GM21360 (cell line): ENCODE measurements at regions not wholly inside any gene's neighbourhood (a gene's known extent, or its start where the extent isn't known, plus 50 kb on each side); places are given as distances from the start of the nearest gene placed in this dataset.
"Not testable (repeated sequence)": the region's sequence is repeated elsewhere in the genome, so short reads cannot be mapped to it uniquely, and the experiment has no call there.

ENCODE experiments used
- ATAC-seq: cut with Tn5 transposase; IDR thresholded peaks from one replicate; pipeline ENCODE4 v1.9.1; 2021; ENCODE audit warnings: mild to moderate bottlenecking, moderate library complexity; ENCODE audit not compliant: unreplicated experiment

DNA sequence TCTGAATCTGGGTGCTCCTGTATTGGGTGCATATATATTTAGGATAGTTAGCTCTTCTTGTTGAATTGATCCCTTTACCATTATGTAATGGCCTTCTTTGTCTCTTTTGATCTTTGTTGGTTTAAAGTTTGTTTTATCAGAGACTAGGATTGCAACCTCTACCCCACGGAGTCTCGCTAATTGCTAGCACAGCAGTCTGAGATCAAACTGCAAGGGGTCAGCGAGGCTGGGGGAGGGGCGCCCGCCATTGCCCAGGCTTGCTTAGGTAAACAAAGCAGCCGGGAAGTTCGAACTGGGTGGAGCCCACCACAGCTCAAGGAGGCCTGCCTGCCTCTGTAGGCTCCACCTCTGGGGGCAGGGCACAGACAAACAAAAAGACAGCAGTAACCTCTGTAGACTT, 421.8 kb downstream of the CSNK1G3 start:
- not testable (repeated sequence) for ATAC-seq

DNA sequence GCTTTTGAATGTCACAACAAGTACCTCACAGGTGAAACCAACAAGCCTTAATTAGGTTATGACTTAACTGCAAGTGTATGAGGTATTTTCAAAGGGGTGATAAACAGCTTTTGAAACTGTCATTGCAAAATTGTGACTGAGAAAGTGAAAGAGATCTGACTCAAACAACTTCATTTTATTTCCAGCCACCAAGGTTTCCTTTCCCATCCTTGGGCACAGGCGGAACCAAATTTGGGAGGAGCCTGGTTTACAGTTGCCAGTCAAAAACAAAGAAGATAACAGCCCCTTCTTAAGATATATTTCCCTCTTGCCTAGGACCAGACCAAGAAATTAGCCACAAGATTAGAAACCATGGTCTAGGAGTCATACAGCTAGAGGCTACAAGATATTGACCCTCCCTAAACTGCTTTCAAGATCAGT, 417.1 kb downstream of the CSNK1G3 start:
- ATAC-seq: peak; percentile 83

DNA sequence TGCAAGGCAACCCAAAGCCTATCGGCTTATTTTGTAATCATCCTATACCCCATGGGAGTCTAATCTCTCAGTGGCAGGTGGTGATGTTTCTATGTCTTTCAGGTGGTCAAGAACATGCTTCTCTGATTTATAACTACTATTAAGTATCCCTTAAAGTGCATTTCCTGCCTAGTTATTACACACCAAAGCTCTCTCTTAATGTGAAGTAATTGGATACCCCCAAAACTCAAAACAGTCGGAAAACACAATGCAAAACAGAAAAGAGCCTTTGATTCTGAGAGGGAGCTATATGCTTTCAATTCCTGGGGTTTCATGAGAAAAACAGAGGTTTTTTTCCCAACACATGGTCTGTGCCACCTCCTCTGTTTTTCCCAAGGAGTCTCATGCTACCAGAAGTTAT, 416.4 kb downstream of the CSNK1G3 start:
- no peak for ATAC-seq

- no peak for ATAC-seq
These were observed 409.2 kb downstream of the CSNK1G3 start for GRCh38 chr5:123921193-123921592.

- ATAC-seq: no peak
These were observed 404.6 kb downstream of the CSNK1G3 start for GRCh38 chr5:123916345-123917121.

DNA sequence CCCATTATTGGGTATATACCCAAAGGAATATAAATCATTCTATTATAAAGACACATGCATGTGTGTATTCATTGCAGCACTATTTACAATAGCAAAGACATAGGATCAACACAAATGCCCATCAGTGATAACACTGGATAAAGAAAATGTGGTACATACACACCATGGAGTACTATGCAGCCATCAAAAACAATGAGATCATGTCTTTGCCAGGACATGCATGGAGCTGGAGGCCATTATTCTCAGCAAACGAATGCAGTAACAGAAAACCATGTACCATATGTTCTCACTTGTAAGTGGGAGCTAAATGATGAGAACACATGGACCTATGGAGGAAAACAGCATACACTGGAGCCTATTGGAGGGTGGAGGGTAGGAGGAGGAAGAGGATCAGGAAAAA, 402.4 kb downstream of the CSNK1G3 start:
- ATAC-seq: no peak

DNA sequence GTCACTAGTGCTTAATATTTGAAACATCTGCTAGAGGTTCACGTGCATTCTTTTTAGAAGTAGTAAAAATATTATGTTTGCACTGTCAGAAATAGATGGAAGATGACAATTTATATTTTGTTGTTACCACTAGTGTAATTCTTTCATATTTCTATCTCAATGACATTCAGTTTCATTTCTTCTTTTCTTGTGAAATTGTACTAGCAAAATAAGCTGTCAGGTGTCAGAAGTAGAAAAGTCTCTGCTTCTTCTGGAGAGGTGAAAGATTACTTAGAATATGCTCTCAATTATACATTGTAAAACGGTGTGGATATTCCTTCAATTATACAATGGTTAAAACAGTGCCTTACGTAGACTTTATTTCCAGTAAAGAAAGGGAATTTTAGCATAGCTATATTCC, 395.4 kb downstream of the CSNK1G3 start:
- peak; percentile 60 for ATAC-seq

DNA sequence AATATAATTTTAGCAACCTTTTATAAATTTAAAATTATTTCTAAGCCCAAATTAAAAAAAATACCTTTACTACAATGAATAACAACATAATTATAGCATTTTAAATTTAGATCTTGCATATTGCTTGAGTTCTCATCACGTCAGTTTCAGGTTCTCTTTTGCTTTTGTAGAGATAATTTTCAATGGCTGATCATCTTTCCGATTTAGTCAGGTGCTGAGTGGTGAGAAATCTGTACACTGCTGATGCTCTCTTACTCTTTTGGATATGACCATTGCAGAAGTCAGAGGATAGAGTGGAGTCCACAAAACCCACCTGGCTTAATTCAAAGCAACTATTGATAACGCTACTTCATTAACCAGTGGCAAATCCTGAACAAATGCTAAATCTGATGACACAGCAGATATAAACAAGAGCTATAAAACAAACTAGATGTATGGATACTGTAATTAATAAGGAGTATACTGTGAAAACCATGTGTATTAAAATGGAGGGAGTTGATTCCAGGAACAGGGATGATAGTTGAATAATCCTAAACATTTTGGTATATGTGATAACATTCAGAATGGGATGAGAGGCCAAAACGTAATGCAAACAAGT, 394.8 kb downstream of the CSNK1G3 start:
- ATAC-seq: no peak

- no peak for ATAC-seq
These were observed 373.1 kb downstream of the CSNK1G3 start for GRCh38 chr5:123885081-123885480.

- no peak for ATAC-seq
These were observed 371.0 kb downstream of the CSNK1G3 start for GRCh38 chr5:123882965-123883345.

GRCh38 chr5:123882319-123882964, 370.5 kb downstream of the CSNK1G3 start:
- ATAC-seq: no peak

GRCh38 chr5:123881759-123882244, 369.8 kb downstream of the CSNK1G3 start:
- no peak for ATAC-seq

DNA sequence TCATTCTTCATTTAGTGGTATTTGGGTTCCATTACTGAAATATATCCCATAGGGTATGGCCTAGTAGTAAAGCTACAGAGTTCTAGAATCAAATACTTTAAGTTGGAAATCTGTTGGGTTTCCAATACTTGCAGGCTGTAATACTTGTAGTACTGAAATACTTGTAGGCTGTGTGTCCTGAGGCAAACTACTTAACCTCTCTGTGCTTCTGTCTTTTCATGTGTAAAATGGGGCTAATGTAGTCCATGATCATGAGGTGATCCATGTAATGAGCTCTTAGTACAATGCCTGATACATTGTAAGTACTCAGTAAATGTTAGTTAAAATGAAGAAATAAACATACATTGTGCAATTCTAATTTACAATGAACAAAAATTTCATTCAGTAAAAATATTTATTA, 368.9 kb downstream of the CSNK1G3 start:
- no peak for ATAC-seq

DNA sequence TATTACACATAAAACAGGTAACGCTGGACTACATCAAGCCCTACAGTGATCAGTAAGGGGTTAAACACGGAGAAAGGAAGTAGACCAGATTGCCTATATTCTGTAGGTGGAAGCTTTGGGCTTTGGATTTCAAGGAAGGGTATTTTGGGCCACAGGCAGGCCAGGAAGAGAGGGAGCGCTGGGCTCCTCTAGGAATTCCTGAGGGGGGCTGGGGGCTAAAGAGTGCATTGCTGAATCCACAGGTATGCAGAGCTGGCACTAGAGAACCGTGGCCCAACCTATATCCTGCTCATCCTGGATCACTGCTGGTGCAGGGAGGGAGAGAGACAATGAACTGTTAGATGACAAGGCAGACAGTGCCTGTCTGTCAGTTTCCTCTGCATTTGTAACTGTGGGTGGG, 367.1 kb downstream of the CSNK1G3 start:
- ATAC-seq: no peak

- no peak for ATAC-seq
These were observed 364.4 kb downstream of the CSNK1G3 start for GRCh38 chr5:123876276-123876790.

- ATAC-seq: no peak
These were observed 363.7 kb downstream of the CSNK1G3 start for GRCh38 chr5:123875561-123876275.

DNA sequence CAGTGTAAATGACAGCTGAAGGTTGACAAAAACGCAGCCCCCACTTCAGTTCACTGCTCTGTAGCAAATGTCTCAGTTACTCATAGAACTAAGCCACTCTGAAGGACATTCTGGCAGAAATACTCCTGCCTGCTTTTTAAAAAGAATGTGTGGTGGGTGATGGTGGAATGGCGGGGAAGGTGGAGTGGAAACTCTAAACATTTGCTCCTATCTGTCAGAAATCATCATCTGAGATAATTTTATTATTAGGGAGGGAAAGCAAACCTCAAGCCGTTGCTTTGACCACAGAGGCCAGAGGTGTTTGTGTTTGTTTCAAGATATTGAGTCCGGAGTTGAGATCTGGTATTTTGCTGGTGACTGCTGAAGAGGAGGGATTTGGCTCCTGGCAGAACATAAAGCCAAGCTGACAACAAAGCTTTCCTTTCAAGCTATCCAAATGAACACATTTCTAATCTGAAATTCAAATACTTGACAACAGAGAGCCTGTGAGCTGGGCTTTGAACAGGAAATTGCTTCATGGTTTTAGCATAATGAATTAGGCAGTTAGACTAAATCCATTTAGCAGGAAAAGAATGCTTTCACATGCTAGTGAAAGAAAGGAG, 362.7 kb downstream of the CSNK1G3 start:
- no peak for ATAC-seq

DNA sequence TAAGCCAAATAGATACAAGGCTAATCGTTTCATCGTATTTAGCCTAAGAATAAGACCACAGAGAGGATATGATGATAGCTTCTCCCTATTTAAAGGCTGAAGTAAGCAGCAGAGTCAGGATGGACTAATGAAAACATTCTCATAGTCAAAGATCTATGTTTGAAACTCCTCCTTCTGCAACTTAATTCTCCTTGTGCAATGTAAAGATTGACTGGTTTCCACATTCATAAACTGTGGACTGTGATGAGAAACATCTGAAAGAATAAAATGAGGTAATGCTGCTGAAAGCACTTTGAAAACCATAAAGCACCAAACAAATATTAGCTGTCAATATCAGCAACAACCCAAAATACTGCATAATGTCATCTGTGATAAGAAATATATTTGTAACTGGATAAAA, 361.9 kb downstream of the CSNK1G3 start:
- ATAC-seq: no peak

- no peak for ATAC-seq
These were observed 359.4 kb downstream of the CSNK1G3 start for GRCh38 chr5:123871373-123871772.

DNA sequence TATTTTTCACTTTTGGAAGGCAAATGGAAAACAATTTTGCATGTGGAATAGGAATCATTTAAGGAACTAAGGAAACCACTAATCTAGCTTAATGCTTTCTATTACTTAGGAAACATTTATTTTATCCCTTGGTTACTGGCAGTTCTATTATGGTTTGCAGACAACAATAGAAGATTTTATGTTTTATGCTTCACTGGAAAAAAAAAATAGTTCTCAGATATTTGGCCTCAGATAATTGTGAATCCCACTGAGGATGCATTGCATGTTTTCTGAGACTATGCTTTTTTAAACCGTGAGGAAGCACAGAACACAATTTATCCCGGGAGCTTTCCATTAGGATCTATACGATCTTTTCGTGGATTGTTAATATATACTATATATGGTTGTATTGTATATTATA, 356.9 kb downstream of the CSNK1G3 start:
- no peak for ATAC-seq

- ATAC-seq: no peak
These were observed 356.3 kb downstream of the CSNK1G3 start for GRCh38 chr5:123868267-123868666.
